Activated naive CD8-positive, alpha-beta T cell treated with anti-CD3 and anti-CD28 coated beads, Interleukin-2, amount 10 ng/mL, durations not matched to agents 7 days and 5 days (primary cell): ENCODE measurements at regions not wholly inside any gene's neighbourhood (a gene's known extent, or its start where the extent isn't known, plus 50 kb on each side); places are given as distances from the start of the nearest gene placed in this dataset.

Source experiments
- ATAC-seq: fragments of 150-1000 bp; cut with Tn5 transposase; one replicate; pipeline ENCODE4 v1.10.0; 2021; ENCODE audit warnings: low read depth, moderate library complexity
- POLR2A ChIA-PET: fragments of 350-600 bp; sonication (Branson Sonifier 250); formaldehyde crosslinking; loops from one replicate; lab custom pipeline; 2021; ENCODE audit warnings: antibody characterized with exemption; lab: Charles Lee
- DNase-seq: peaks from one replicate; pipeline ENCODE4 v3.0.0; 2021
- H3K27ac Mint-ChIP-seq: one replicate; pipeline ENCODE4 v1.8.0; 2022; ENCODE audit warnings: mild to moderate bottlenecking, mixed read lengths
- H3K27me3 Mint-ChIP-seq: one replicate; pipeline ENCODE4 v1.8.0; 2022; ENCODE audit warnings: mild to moderate bottlenecking, moderate library complexity, mixed read lengths
- H3K36me3 Mint-ChIP-seq: one replicate; pipeline ENCODE4 v1.8.0; 2021; ENCODE audit warnings: mild to moderate bottlenecking, mixed read lengths
- H3K4me1 Mint-ChIP-seq: one replicate; pipeline ENCODE4 v1.8.0; 2021; ENCODE audit warnings: mixed read lengths
- H3K4me3 Mint-ChIP-seq: one replicate; pipeline ENCODE4 v1.8.0; 2022; ENCODE audit warnings: mild to moderate bottlenecking, moderate library complexity, mixed read lengths
- H3K9me3 Mint-ChIP-seq: one replicate; pipeline ENCODE4 v1.8.0; 2021; ENCODE audit warnings: mixed read lengths

DNA sequence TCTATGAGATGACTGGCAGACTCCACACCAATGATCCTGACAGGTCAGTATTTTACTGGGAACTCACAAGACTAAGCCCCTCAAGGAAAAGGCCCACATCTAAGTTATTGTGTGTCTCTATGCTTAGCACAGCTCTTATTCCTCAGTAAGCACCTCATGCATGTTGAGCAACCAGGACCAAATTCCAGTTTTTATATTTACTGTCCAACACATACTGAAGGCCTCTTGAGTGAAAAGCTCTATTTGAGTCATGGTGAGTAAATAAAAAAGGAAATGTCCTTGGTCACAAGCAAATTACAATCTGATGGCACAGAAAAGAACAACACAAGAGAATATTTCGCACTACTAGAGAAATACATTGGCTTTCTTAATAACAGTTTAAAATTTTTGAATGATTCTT, 87.9 kb upstream of the ETAA1 start:
- no peaks in the 10 kb centered on the region for H3K36me3 Mint-ChIP-seq
- H3K27me3 Mint-ChIP-seq: no peaks in the 10 kb centered on the region
- ATAC-seq: no peak
- H3K4me1 Mint-ChIP-seq: no peaks in the 10 kb centered on the region
- POLR2A ChIA-PET: no interaction called here
- DNase-seq: no peak
- no peaks in the 10 kb centered on the region for H3K9me3 Mint-ChIP-seq
- H3K4me3 Mint-ChIP-seq: no peak overlapping the region
- H3K27ac Mint-ChIP-seq: no peak overlapping the region

DNA sequence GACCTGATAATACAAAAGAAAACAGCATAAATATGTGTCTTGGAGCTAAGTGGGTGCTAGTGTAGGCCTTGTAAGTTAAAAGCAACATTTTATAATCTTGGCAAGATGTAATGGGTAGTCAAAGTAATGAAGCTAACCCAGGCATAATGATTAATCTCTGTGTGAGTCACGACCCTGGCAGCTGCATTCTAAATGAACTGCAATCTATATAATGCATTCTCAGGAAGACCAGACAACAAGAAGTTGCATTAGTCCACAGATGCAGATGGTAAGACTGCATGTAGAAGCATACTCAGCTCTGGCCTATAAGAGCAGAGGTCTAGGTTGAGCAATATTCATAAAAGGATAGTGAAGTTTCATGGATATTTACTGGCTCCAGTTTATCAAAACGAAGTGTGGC, 85.6 kb upstream of the ETAA1 start:
- DNase-seq (no peak), ATAC-seq (no peak)
- POLR2A ChIA-PET: no interaction called here
- Mint-ChIP-seq H3K27ac (no peak overlapping the region), H3K27me3 (no peaks in the 10 kb centered on the region), H3K36me3 (no peaks in the 10 kb centered on the region), H3K4me1 (no peaks in the 10 kb centered on the region), H3K4me3 (no peak overlapping the region), H3K9me3 (no peaks in the 10 kb centered on the region)

DNA sequence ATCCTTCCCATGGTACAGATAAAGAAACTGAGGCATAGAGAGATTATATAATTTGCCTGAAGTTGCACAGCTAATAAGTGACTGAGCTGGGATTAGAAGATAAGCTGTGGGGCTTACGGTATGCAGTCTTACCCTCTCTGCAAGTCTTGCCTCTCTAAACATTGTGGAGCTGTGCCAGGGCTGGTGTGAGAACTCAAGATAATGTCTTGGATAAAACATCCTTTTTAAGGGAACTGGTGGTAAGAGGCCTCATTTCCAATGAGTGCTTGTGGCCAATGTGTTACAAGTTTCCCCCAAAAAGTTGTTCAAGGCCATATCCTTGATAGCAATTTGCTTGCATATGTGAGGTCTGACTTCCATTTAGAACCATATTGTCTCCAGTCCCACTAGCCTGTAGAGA, 84.3 kb upstream of the ETAA1 start:
- Mint-ChIP-seq H3K27me3 (no peaks in the 10 kb centered on the region), H3K9me3 (no peaks in the 10 kb centered on the region), H3K4me1 (no peaks in the 10 kb centered on the region), H3K27ac (no peak overlapping the region), H3K36me3 (no peaks in the 10 kb centered on the region), H3K4me3 (no peak overlapping the region)
- POLR2A ChIA-PET: no interaction called here
- no peak for DNase-seq
- no peak for ATAC-seq

DNA sequence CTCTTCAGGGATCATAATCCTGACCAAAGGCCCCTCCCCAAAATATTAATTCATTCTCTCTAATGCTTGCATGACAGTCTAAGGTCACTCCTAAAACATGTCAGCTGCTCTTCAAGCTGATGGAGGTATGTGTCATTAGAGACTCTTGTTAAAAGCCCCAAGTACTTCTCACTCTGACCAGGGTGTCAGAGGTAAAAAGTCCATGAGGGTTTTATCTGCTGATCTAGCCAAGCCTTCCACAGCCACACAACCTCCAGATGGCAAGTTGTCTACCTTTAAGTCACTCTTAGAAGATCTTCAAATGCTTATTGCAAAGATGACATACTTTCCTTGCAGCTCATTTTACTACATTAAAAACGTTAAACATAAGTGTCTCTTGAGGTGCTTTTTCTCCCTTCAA, 83.6 kb upstream of the ETAA1 start:
- POLR2A ChIA-PET: no interaction called here

DNA sequence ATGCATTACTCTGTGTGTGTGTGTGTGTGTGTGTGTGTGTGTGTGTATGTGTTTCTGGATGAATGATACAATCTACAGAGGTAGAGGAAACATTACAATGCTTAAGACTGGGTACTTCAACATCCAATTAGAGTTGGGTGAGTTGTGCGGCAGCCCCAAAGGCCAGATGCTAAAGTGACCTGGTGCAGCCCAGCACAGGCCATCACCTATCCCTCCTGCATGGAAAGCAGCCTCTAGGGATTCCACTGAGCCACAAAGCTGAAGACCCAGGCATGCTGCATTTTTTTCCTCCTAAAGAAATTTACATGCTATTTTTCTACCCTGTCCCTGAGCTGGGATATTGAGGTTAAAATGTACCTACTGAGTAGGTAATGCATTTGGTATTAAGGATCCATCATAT, 79.1 kb upstream of the ETAA1 start:
- no peak overlapping the region for H3K27ac Mint-ChIP-seq
- DNase-seq (no peak), ATAC-seq (no peak)
- POLR2A ChIA-PET: interaction anchor here (0.6 kb wide), 1 partner anchor 416 kb away, joined by 3 read pairs; no protein-coding TSS in a partner anchor
- no peak overlapping the region for H3K4me3 Mint-ChIP-seq
- no peaks in the 10 kb centered on the region for H3K9me3 Mint-ChIP-seq
- no peaks in the 10 kb centered on the region for H3K4me1 Mint-ChIP-seq
- no peaks in the 10 kb centered on the region for H3K36me3 Mint-ChIP-seq
- H3K27me3 Mint-ChIP-seq: no peaks in the 10 kb centered on the region

More for the DNA sequence above, 83.6 kb upstream of the ETAA1 start:
- H3K27me3 Mint-ChIP-seq: no peaks in the 10 kb centered on the region
- H3K9me3 Mint-ChIP-seq: no peaks in the 10 kb centered on the region
- DNase-seq: no peak
- H3K4me1 Mint-ChIP-seq: no peaks in the 10 kb centered on the region
- no peaks in the 10 kb centered on the region for H3K36me3 Mint-ChIP-seq
- H3K4me3 Mint-ChIP-seq: no peak overlapping the region
- ATAC-seq: no peak
- no peak overlapping the region for H3K27ac Mint-ChIP-seq

DNA sequence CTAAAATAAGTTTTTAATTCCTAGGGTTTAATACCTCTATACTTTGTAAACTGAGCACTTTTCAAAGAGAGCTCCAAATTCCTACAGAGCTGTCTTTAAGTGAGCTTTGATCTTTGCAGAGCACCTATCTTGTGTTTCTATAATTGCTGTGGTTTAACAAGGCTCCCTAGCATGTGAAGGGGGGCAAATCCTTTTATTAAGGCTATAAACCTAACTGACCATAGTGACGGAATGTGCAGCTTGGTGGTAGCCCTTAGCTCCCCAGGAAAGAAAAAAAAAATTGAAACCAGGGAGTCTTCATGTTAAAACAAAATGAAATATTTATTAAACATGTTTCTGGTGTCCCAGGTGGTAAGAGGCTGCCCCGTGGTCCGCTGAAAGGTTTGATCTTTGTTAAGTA, 78.6 kb upstream of the ETAA1 start:
- no peak for ATAC-seq
- POLR2A ChIA-PET: interaction anchor here (0.6 kb wide), 1 partner anchor 416 kb away, joined by 3 read pairs; no protein-coding TSS in a partner anchor
- DNase-seq: no peak
- Mint-ChIP-seq H3K4me3 (no peak overlapping the region), H3K9me3 (no peaks in the 10 kb centered on the region), H3K36me3 (no peaks in the 10 kb centered on the region), H3K27ac (no peak overlapping the region), H3K4me1 (no peaks in the 10 kb centered on the region), H3K27me3 (no peaks in the 10 kb centered on the region)

DNA sequence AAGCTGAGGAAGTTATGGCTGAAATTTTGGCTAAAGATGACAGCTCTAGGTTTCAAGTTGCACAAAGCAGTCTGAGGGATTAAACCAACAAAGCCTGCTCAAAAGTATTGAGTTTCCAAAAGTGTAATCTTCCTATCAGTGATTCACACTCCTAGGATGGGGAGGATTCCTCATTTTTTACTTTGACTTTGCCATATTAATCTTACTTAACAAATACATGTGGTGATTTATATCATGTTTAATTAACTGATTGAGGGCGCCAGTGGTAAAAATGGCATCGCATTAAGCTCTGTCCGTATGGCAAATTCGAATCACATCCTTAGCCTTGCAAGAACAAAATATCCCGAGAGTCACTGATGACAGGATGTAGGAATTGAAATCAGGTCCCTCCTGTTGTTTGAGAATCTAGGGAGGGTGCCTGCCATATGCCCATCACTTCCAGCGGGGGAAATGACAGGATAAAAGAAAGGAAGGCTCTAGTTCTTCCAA, 78.1 kb upstream of the ETAA1 start:
- no peaks in the 10 kb centered on the region for H3K36me3 Mint-ChIP-seq
- POLR2A ChIA-PET: no interaction called here
- no peak for ATAC-seq
- DNase-seq: no peak
- H3K4me3 Mint-ChIP-seq: no peak overlapping the region
- H3K27me3 Mint-ChIP-seq: no peaks in the 10 kb centered on the region
- H3K4me1 Mint-ChIP-seq: no peaks in the 10 kb centered on the region
- H3K9me3 Mint-ChIP-seq: no peaks in the 10 kb centered on the region
- H3K27ac Mint-ChIP-seq: no peak overlapping the region

DNA sequence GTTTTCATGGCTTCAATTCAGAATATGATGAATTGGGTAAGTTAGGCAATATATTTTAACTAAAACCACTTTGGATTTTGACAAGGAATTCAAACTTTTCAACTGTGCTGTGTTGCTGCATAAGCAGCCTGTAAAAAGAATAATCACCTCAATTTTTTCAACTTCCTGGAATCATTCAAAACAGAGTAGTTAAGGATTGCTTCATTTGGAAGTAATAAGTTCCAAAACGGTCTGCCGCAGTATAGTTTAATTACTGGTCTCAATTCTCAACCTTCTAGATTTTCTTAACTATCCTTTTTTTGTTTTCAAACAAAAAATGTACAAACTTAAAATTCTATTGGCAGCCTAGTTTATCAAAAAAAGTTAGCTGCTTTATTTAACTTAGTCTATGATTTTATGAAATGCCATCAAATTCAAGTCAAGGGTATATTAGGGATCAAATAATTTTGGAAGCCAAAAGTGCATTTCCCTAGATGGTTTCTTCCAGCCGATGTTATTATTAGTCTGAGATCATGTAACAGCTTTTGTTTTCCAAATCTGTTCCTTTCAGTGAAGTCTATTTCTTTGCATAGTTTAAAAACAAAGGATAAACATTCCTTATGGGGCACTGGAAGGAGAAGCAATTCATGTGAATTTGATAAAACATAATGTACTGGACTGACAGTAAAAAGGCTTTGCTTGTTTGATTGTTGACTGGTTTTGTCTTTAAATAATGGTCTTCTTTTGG, 76.1 kb upstream of the ETAA1 start:
- POLR2A ChIA-PET: no interaction called here
- no peaks in the 10 kb centered on the region for H3K4me1 Mint-ChIP-seq
- no peaks in the 10 kb centered on the region for H3K9me3 Mint-ChIP-seq
- no peak overlapping the region for H3K4me3 Mint-ChIP-seq
- H3K36me3 Mint-ChIP-seq: no peaks in the 10 kb centered on the region
- DNase-seq (no peak), ATAC-seq (no peak)
- H3K27ac Mint-ChIP-seq: no peak overlapping the region
- no peaks in the 10 kb centered on the region for H3K27me3 Mint-ChIP-seq

DNA sequence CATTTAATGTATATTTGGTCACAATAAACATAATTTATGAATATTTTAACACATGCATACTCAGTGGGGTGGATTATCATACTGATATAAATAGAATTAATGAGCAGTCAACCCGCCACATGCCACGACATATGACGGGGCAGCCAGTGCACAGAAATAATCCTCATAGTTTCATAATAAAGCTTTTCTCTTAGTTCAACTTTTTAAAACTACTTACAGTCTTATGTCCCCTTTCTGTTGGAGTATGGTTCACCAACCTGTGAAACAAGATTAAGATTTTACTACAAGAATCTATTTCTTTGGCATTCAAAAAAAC, 75.6 kb upstream of the ETAA1 start:
- Mint-ChIP-seq H3K9me3 (no peaks in the 10 kb centered on the region), H3K27me3 (no peaks in the 10 kb centered on the region), H3K4me3 (no peak overlapping the region), H3K4me1 (no peaks in the 10 kb centered on the region), H3K27ac (no peak overlapping the region), H3K36me3 (no peaks in the 10 kb centered on the region)
- DNase-seq: no peak
- POLR2A ChIA-PET: no interaction called here
- no peak for ATAC-seq

DNA sequence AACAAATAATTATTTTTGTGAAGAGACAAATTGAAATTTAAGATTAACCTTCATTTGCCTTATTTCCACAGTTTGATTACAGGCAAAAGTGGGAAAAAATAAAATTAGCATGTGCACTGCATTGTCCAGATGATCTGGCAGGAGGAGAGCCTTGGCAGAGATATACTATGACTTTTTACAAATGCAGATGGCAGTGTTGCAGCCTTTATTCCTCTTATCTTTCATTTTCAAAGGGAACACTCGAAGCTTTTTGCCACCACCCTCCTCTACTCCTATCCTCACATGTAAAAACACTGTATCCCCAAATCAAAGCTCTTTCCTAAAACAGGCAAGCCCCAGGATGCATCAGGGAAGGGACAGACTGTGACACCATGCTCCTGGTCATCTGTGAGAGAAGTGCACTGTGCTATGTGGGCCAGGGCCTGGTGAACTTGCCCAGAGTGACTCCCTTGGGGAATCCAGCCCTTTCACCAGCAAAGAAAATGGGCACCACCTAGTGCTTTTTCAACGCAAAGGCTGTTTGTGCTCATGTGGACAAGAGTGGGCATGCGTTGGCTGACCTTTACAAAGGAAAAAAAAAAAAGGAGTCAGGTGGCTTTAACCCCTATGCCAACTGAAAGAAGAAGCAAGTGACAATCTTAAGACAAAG, 74.7 kb upstream of the ETAA1 start:
- Mint-ChIP-seq H3K27ac (no peak overlapping the region), H3K9me3 (no peaks in the 10 kb centered on the region), H3K27me3 (no peaks in the 10 kb centered on the region), H3K4me1 (no peaks in the 10 kb centered on the region), H3K4me3 (no peak overlapping the region), H3K36me3 (no peaks in the 10 kb centered on the region)
- POLR2A ChIA-PET: no interaction called here
- no peak for ATAC-seq
- DNase-seq: no peak

DNA sequence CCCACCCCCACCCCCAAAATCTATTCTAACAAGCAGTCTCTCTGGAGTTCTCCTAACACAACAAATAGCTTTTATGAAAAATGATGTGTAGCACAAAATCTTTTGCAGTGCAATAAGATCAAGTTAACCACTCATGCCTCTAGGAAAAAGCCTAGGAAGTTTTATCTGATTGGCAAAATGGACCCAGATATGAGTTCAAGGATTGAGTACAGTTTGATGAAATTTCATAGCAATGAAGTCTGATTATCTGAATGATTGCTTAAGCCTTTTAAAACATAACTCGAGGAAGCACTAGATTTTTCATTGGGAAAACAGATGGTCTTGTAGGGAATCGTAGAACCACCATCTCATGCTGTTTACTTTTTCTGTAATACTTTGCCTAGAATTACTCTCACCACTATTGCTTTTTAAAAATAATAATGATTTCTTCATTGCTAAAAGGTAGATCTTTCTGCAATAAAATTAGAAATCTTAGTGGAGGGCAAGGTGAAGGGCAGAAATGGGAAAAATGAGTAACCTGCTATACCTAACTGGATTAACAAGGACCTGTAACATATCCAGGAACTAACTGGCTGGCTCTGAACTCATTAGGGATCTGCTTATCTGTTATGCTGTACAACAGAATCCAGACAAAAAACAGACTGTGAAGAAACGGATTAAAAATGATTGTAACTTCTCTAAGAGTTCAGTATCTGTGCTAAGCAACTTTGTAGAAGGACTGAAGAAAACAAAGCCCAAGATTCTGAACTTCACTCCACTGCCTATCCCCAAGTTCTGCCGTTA, 73.7 kb upstream of the ETAA1 start:
- H3K36me3 Mint-ChIP-seq: no peaks in the 10 kb centered on the region
- H3K9me3 Mint-ChIP-seq: no peaks in the 10 kb centered on the region
- H3K4me3 Mint-ChIP-seq: no peak overlapping the region
- H3K27me3 Mint-ChIP-seq: no peaks in the 10 kb centered on the region
- H3K4me1 Mint-ChIP-seq: no peaks in the 10 kb centered on the region
- no peak overlapping the region for H3K27ac Mint-ChIP-seq
- ATAC-seq (no peak), DNase-seq (no peak)
- POLR2A ChIA-PET: no interaction called here

DNA sequence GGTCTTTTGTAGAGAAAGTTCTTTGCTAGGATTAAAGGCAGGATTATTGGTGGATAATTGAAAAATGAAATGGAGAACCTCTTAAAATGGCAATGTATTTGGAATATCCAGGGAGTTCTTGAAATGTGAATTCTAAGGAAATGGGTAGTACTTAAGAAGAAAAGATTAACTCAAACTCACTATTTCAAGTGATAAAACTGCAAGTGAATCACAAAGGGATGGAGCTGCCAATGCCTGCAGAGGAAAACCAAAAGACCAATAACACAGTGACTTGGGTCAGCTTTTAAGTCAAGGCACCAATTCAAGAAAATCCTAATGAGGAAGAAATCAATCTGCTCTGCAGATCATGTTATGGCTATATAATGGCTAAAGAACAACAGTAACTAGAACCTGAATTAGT, 67.6 kb upstream of the ETAA1 start:
- no peaks in the 10 kb centered on the region for H3K9me3 Mint-ChIP-seq
- ATAC-seq (no peak), DNase-seq (no peak)
- POLR2A ChIA-PET: no interaction called here
- peaks cover 3% of the 10 kb centered on the region for H3K27me3 Mint-ChIP-seq
- no peak overlapping the region for H3K4me3 Mint-ChIP-seq
- no peak overlapping the region for H3K27ac Mint-ChIP-seq
- no peaks in the 10 kb centered on the region for H3K36me3 Mint-ChIP-seq
- no peaks in the 10 kb centered on the region for H3K4me1 Mint-ChIP-seq

DNA sequence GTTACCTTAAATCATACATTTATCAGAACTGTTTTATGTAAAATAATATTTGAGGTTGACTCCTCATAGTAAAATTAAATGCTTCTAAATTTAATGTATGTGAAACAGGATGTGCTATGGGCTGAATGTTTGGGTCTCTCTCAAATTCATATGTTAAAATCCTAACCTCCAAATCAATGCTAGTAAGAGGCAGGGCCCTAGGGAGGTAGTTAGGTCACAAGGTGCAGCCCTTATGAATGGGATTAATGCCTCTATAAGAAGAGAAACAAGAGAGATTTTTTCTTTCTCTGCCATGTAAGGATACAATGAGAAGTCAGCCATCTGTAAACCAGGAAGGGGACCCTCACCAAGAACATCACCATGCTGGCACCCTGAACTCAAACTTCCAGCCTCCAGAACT, 67.2 kb upstream of the ETAA1 start:
- POLR2A ChIA-PET: no interaction called here
- Mint-ChIP-seq H3K9me3 (no peaks in the 10 kb centered on the region), H3K4me1 (no peaks in the 10 kb centered on the region), H3K27ac (no peak overlapping the region), H3K4me3 (no peak overlapping the region), H3K36me3 (no peaks in the 10 kb centered on the region), H3K27me3 (peaks cover 3% of the 10 kb centered on the region)
- no peak for ATAC-seq
- no peak for DNase-seq
